ENCODE measurements at regions not wholly inside any gene's neighbourhood (a gene's known extent, or its start where the extent isn't known, plus 50 kb on each side); places are given as distances from the start of the nearest gene placed in this dataset.
A peak's percentile ranks its signal among the peaks of the same experiment; 100 is the strongest.

DNA sequence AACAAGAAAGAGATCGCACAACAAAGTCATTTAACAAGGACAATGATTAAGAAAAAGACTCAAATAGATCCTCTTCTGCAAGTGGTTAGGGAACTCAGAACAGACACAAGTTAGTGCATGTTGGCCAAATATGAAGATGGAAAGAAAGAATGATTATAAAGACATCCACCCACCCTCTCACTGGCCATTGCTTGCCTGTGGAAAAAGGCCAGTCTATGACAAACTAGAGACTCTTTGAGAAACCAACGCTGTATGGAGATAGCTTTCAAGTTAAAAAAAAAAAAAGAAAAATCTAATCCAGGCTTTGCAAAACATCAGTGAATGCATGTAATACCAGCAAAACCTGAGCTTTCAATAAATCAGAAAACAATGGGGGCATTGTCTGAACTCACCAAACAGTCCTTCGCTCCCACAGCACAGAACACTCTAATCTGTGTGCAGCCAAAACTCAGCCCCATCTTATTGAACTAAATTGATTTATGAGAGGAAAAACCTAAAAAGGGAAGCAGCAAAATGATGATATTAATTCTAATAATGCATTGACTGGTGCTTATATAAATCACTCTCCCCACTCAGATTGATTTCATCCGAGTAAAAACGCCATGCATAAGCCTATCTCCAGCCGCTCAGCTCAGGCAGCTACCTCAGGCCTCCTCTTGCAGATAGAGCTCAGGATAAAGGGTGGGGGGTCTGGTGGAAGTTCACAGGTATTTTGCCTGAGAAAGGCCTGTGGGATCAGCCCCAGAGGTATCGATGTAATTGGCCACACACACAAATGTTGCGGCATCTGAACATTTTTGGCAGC is 547.1 kb downstream of the CCDC171 start:
- no peak for DNase-seq

DNA sequence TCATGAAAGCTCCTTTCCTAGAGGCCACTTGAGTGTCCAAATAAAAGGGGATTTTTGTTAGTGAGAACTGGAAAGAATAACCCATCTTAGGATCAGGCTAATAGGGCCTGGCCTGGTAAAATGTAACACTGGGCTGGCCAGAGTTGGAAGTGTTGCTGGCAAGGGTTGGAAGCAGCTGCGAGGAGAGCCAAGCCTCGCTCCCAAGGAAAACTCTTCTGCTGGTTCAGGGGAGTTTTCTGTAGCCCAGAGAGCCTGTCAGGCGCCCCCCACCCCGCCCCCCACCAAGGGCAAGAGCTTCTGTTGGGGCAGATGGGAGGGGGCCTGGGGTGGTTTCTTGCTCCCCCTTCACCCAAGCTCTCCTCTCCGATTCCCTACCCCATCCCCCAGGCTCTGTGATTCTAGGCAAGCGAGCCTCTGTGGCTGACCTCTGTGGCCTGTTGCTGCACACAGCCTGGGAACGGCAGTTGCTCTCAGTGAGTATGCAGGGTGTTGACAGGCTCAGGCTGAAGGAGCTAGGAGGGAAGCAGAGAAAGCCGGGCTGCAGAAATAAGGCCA is 547.8 kb downstream of the CCDC171 start:
- DNase-seq, result no peak

DNA sequence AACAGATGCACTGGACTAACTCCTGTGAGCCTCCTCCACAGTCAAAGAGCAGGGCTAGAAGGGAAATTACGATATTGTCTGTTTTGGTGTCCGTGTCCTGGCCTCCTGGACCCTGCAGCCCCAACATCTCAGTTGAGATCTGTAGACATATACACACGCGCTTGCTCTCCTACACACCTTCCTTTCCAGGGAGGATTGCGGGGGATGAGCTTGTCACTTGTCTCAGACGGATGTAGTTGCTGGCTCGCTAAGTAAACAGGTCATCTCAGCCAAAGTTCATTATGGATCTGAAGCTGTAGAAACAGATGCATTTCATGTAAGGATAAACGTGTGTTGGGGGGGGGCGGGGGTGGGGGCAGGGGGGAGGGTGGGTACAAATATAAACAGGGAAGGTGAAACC is 549.3 kb downstream of the CCDC171 start:
- DNase-seq, result no peak

DNA sequence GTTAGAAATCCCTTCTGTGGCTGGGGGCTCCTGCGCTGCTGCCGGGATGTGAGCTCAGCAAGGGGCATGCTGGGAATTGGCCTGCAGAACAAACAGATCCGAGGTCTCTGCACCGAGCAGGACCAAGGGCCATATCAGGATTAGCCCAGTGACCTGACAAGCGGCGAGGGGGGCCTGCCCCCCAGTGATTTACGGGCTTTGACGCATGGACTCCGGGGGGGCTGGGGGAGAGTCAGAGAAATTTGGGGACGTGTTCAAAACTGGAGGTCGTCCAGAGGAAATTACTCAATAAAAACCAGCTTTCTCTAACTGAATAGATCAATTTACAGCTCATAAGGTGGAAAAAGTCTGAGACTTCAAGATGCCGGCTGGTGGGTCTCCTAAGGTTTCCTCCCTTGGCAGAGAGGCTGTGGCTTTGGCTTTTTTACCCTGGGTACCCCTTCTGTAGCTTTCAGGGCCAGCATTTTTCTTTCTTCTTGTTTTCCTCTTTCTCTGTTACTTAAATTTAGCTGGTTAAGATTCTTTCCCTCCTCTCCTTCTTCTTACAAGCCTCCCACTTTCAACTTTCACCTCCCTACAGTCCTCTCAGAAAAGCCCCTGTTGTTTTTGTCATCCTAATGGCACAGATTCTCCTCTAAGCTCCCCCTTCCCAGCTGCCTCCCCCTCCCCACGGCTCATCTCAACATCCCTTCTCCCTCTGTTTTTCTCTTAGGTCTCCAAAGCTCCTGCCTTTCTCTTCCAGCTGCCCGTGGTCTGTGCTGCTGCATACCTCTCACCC is 551.0 kb downstream of the CCDC171 start:
- DNase-seq, result no peak

DNA sequence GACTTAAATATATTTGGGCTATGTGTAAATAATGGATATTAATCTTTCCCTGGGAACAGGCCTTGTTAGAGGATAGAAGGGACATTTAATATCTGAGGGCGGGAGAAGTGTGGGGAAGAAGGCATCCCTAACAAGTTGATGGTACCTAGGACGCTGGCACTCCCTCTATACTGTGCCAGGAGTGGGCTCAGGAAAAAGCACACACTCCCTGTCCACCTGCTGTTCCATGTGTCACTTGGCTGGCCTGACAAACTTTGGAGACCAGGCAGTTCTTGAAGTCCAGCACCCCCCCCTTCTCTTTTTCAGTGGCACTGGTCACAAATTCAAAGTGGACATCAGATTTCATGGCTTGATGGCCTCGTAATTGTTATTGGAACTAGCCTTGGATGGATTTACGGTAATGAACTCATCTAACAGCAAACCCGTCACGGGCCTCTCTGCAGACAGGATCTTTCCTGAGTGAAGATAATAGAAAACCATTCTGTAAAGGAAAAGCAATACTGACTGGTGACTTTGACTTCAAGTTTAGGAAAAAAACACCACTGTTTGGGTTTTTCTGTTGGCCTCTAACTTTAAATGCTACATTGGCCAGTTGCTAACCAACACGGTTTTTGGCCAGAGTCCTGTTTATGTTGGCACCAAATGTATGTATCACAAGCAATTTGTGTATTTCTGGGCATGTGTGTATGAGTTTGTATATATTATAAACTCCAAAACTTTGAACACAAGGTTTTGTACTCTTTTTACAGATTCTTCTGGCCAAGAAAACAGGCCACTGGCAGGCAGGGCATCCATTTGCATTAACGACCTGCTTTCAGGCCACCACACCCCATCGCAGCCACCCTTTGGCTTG is 552.6 kb downstream of the CCDC171 start:
- peak; percentile 37 to 56 for DNase-seq

DNA sequence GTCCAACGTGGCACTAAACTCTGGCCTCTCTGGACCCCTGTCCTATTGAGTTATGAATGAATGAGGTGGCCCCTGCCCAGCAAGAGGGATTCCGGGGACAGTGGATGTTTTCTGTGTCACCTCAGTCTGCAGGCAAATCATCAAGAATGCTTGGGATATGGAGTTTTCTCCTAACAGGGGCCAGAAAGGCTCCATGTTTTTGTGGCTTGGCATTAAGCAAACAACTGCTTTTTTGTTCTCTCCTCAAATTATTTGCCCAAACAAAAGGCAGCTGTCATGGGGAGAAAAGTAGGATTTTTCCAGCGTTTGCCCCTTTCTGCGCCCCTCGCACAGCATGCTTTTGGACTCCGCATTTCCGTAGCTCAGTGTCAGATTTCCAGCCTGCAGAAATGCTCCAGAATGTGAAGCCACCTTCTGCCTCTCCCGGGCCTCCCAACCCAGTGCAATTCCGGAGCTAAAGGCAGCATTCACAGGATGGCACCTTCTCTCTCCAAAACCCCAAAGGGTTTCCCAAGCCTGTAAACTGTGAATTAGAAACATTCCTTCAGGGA is 553.3 kb downstream of the CCDC171 start:
- peak; percentile 13 to 20 for DNase-seq

DNA sequence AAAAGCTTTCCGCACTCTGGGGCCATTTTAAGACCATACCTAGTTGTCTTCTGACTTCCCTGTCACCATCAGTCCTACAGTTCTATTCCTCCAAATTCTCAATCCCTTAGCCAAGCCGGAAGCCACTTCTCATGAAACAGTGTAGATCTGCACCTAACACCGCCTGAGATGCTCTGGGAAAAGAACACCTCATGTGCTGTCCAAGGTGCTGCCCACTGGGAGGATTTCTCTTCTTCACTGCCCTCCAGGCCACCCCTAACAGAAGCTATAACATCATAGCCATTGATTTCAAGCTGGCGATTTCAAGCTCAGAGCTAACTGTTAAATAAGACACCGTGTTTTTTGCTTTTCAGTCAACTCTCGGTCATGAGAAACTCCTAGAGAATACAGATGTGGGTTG is 559.3 kb downstream of the CCDC171 start:
- DNase-seq, result no peak

- no peak for DNase-seq
These were observed 563.2 kb downstream of the CCDC171 start for GRCh38 chr9:16115994-16116393.

GRCh38 chr9:16118043-16118442 is 565.2 kb downstream of the CCDC171 start:
- no peak for DNase-seq

DNA sequence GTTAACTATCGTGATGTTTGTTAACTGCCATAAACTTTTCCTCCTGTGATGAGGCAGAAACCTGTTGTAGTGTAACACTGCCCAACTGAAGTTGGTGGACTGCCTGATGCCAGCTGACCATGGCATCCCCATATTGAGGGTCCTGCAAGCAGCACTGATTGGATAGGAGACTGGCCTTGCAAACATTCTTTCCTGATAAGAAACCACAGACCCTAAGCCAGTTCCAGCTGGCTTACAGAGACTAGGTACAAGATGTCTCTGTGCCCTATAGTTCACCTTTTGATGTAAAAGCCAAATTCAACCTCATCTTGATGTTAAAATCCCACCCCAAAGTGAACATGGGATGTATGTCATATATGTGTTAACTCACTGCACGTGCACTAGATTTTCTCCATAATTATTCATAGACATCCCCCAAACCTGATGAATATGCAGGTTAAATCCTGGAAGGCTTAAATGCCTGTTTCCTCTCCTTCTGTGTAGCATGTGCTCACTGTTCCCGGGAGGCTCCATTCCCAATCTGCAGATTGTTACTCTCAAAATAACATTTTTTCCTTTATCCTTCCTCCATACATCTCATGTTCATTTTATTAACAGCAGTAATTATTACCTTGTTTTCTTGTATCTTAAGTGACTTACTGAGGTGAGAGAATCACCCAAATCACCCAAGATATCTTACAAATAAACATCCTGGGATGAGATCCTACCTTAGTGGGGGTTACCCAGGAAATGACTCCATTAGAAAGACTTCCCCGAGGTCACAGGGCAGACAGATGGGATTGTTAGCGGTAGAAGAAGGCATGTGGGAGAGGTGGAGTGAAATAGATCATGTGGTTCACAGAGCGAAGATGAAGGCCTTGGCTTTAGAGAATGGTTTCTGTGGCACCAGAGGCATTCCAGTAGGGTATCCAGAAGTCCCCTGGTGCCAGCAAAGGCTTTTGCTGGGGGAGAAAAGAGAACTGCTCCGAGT is 566.7 kb downstream of the CCDC171 start:
- DNase-seq, result no peak

GRCh38 chr9:16120231-16120641 is 567.4 kb downstream of the CCDC171 start:
- DNase-seq, result no peak

DNA sequence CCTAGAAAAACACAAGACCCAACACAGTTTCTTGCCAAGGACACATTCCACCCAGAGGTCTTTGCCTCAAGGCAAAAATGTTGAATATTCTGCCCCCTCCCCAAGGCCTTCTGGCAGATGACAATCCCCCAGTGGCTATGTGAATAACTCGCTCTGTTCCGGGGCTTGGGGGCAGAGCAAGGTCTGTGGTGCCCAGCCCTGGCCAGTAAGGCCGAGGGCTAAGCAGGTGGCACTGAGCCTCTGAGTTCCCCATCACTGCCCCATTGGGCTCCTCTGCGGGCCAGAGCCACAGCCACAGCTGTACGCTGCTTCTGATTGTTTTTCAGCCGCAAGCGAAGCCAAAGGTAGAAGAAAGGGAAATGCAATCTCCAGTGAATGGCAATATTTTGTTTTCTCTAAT is 567.9 kb downstream of the CCDC171 start:
- DNase-seq, result no peak

- no peak for DNase-seq
These were observed 568.3 kb downstream of the CCDC171 start for GRCh38 chr9:16121168-16121567.

DNA sequence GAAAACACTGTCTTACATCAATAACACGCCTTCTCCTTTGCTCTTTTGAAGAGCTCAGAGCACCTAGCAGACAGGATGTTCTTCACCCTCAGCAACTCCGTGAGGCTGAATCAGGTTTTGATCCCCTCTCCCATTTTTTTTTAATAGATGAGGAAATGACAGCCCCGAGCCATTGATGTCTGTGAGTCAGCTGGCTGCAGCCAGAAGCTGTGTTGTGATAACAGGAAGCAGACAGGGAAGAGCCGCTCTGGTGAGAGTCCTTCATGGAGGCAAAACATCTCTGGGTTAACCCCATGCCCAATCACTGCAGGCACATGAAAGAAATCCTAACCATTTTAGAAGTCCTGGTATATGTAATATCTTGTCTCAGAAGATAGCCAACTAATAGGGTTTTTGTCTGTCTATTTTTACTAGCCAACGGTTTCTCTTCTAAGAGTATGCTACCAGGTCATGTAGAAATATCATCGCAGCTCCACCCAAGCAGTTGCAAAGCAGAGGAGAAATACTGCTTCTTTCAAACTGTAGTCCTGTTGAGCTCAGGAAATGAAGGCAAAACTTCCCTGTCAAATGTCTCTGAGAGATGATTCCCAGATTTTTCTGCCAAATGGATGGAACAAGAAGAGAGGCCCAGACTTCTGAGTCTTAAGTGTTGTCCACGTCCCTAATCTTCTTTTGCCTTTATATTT is 568.9 kb downstream of the CCDC171 start:
- no peak for DNase-seq

DNA sequence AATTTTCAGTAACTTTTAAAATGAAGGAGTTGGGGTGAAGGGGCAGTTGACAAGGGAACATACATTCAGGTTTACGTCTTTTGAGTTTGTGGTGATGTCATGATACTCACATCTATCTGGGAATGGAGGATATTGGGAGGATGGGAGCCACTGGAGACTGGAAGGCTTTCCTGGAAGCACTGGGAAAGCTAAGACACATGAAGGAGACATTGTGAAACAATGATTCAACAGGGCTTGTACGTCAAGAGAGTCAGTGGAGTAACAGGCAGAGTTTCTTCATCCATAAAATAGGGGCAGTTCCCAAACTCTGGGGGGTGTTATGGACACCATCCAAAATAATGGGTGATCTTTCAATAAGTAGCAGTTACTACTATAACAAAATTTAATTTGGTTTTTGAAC is 572.8 kb downstream of the CCDC171 start:
- no peak for DNase-seq

GRCh38 chr9:16126042-16126441 is 573.2 kb downstream of the CCDC171 start:
- DNase-seq, result no peak

- no peak for DNase-seq
These were observed 575.2 kb downstream of the CCDC171 start for GRCh38 chr9:16128003-16128402.

DNA sequence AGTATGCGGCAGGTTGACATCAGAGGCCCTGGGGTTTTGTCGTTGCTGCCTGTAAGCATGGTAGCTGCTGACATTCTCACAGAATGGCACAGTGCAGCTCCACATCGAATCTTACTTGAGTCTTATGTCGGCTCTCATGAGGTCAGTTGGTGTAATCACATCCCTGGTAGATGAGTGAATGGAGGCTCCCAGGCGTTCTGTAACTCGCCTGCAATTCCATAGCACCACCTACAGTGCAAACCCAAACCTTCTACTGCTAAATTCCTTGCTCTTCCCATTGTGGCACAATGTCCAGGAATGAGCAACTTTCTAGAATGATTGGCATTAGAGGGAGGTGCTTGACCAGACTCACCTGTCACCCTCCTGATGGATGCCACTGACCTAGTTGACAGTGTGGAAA is 578.4 kb downstream of the CCDC171 start:
- DNase-seq, result no peak

- DNase-seq, result no peak
These were observed 579.7 kb downstream of the CCDC171 start for GRCh38 chr9:16132513-16132912.

- no peak for DNase-seq
These were observed 580.2 kb downstream of the CCDC171 start for GRCh38 chr9:16133032-16133431.
